Stimulated activated naive CD8-positive, alpha-beta T cell treated with anti-CD3 and anti-CD28 coated beads, Interleukin-15, amount 100 ng/mL, for 72 hours (primary cell): ENCODE measurements at regions not wholly inside any gene's neighbourhood (a gene's known extent, or its start where the extent isn't known, plus 50 kb on each side); places are given as distances from the start of the nearest gene placed in this dataset.

Experiments
- ATAC-seq: fragments of 150-1000 bp; cut with Tn5 transposase; 2 replicates; pipeline ENCODE4 v1.10.0; 2021; ENCODE audit warnings: mild to moderate bottlenecking, moderate library complexity
- DNase-seq, 2 donors: peaks; one replicate each; pipeline ENCODE4 v3.0.0; 2021 to 2022
- H3K27ac Mint-ChIP-seq, 2 donors: one replicate each; pipeline ENCODE4 v1.8.0; 2022; ENCODE audit warnings: mild to moderate bottlenecking in 2 of 2, mixed read lengths in 2 of 2, moderate library complexity in 2 of 2
- H3K27me3 Mint-ChIP-seq: one replicate; pipeline ENCODE4 v1.8.0; 2022; ENCODE audit warnings: mixed read lengths
- H3K4me1 Mint-ChIP-seq: one replicate; pipeline ENCODE4 v1.8.0; 2022; ENCODE audit warnings: mild to moderate bottlenecking, mixed read lengths
- H3K4me3 Mint-ChIP-seq, 2 donors: one replicate each; pipeline ENCODE4 v1.8.0; 2022; ENCODE audit warnings: mild to moderate bottlenecking in 2 of 2, mixed read lengths in 2 of 2, moderate library complexity in 1 of 2
- H3K9me3 Mint-ChIP-seq, 2 donors: one replicate each; pipeline ENCODE4 v1.8.0; 2022; ENCODE audit warnings: mixed read lengths in 2 of 2

GRCh38 chr13:112177450-112178288 lies 110.7 kb downstream of the SOX1 start:
- ATAC-seq (no peak), DNase-seq (no peak)
- Mint-ChIP-seq H3K4me3 (no peak overlapping the region), H3K27me3 (peaks cover 14% of the 10 kb centered on the region), H3K27ac (no peak overlapping the region), H3K4me1 (no peaks in the 10 kb centered on the region), H3K9me3 (peaks cover 10% of the 10 kb centered on the region in 2 donors)

GRCh38 chr13:112178769-112179168 lies 111.8 kb downstream of the SOX1 start:
- no peak overlapping the region for H3K4me3 Mint-ChIP-seq
- no peak for ATAC-seq
- no peak overlapping the region for H3K27ac Mint-ChIP-seq
- no peaks in the 10 kb centered on the region for H3K4me1 Mint-ChIP-seq
- peaks cover 7 to 8% of the 10 kb centered on the region in 2 donors for H3K9me3 Mint-ChIP-seq
- H3K27me3 Mint-ChIP-seq, result peaks cover 10% of the 10 kb centered on the region
- no peak for DNase-seq

- peaks cover 10% of the 10 kb centered on the region for H3K27me3 Mint-ChIP-seq
- no peak overlapping the region for H3K4me3 Mint-ChIP-seq
These were observed 112.5 kb downstream of the SOX1 start for GRCh38 chr13:112179421-112179820.

GRCh38 chr13:112179995-112180394 lies 113.0 kb downstream of the SOX1 start:
- no peak overlapping the region for H3K27ac Mint-ChIP-seq
- no peaks in the 10 kb centered on the region for H3K4me1 Mint-ChIP-seq
- DNase-seq (no peak), ATAC-seq (no peak)
- H3K4me3 Mint-ChIP-seq, result no peak overlapping the region
- H3K9me3 Mint-ChIP-seq, result no peaks in the 10 kb centered on the region
- H3K27me3 Mint-ChIP-seq, result peaks cover 10% of the 10 kb centered on the region

More at GRCh38 chr13:112179421-112179820, 112.5 kb downstream of the SOX1 start:
- DNase-seq (no peak), ATAC-seq (no peak)
- H3K27ac Mint-ChIP-seq, result no peak overlapping the region
- H3K4me1 Mint-ChIP-seq, result no peaks in the 10 kb centered on the region
- H3K9me3 Mint-ChIP-seq, result peaks cover under 1 to 1% of the 10 kb centered on the region in 2 donors

- Mint-ChIP-seq H3K4me1 (no peaks in the 10 kb centered on the region), H3K9me3 (no peaks in the 10 kb centered on the region), H3K27me3 (peaks cover 10% of the 10 kb centered on the region), H3K4me3 (no peak overlapping the region), H3K27ac (peak overlapping the region in 1 of 2 donors; percentile 90)
- ATAC-seq (no peak), DNase-seq (no peak)
These were observed 114.6 kb downstream of the SOX1 start for GRCh38 chr13:112181336-112182067.

- H3K27me3 Mint-ChIP-seq, result peaks cover 10% of the 10 kb centered on the region
These were observed 115.3 kb downstream of the SOX1 start for GRCh38 chr13:112182251-112182650.

GRCh38 chr13:112182846-112183531 lies 116.0 kb downstream of the SOX1 start:
- Mint-ChIP-seq H3K27ac (no peak overlapping the region), H3K4me1 (no peaks in the 10 kb centered on the region), H3K27me3 (peaks cover 10% of the 10 kb centered on the region), H3K4me3 (no peak overlapping the region), H3K9me3 (no peaks in the 10 kb centered on the region)
- DNase-seq (no peak), ATAC-seq (no peak)

More at GRCh38 chr13:112182251-112182650, 115.3 kb downstream of the SOX1 start:
- DNase-seq, result no peak
- ATAC-seq, result no peak
- Mint-ChIP-seq H3K4me1 (no peaks in the 10 kb centered on the region), H3K27ac (no peak overlapping the region), H3K9me3 (no peaks in the 10 kb centered on the region), H3K4me3 (no peak overlapping the region)

GRCh38 chr13:112183532-112184090 lies 116.7 kb downstream of the SOX1 start:
- ATAC-seq (no peak), DNase-seq (no peak)
- Mint-ChIP-seq H3K27ac (no peak overlapping the region), H3K4me3 (no peak overlapping the region), H3K9me3 (no peaks in the 10 kb centered on the region), H3K27me3 (peaks cover 10% of the 10 kb centered on the region), H3K4me1 (no peaks in the 10 kb centered on the region)

- H3K9me3 Mint-ChIP-seq, result no peaks in the 10 kb centered on the region
- no peak overlapping the region for H3K27ac Mint-ChIP-seq
- H3K4me3 Mint-ChIP-seq, result no peak overlapping the region
- DNase-seq, result no peak
- H3K4me1 Mint-ChIP-seq, result no peaks in the 10 kb centered on the region
- ATAC-seq, result no peak
- H3K27me3 Mint-ChIP-seq, result peaks cover 10% of the 10 kb centered on the region
These were observed 117.3 kb downstream of the SOX1 start for GRCh38 chr13:112184261-112184660.

GRCh38 chr13:112184851-112185371 lies 118.0 kb downstream of the SOX1 start:
- H3K27ac Mint-ChIP-seq, result no peak overlapping the region
- no peak overlapping the region for H3K4me3 Mint-ChIP-seq
- DNase-seq (no peak), ATAC-seq (no peak)
- no peaks in the 10 kb centered on the region for H3K9me3 Mint-ChIP-seq
- H3K27me3 Mint-ChIP-seq, result peaks cover 10% of the 10 kb centered on the region
- H3K4me1 Mint-ChIP-seq, result no peaks in the 10 kb centered on the region

- H3K9me3 Mint-ChIP-seq, result no peaks in the 10 kb centered on the region
- H3K4me3 Mint-ChIP-seq, result no peak overlapping the region
- peaks cover 10% of the 10 kb centered on the region for H3K27me3 Mint-ChIP-seq
- ATAC-seq (no peak), DNase-seq (no peak)
- no peak overlapping the region for H3K27ac Mint-ChIP-seq
- H3K4me1 Mint-ChIP-seq, result no peaks in the 10 kb centered on the region
These were observed 118.5 kb downstream of the SOX1 start for GRCh38 chr13:112185466-112185865.

- H3K9me3 Mint-ChIP-seq, result no peaks in the 10 kb centered on the region
- H3K4me3 Mint-ChIP-seq, result no peak overlapping the region
- no peak overlapping the region for H3K27ac Mint-ChIP-seq
- H3K27me3 Mint-ChIP-seq, result peaks cover 3% of the 10 kb centered on the region
- H3K4me1 Mint-ChIP-seq, result no peaks in the 10 kb centered on the region
- DNase-seq (no peak), ATAC-seq (no peak)
These were observed 119.1 kb downstream of the SOX1 start for GRCh38 chr13:112186091-112186490.

GRCh38 chr13:112187527-112188297 lies 120.8 kb downstream of the SOX1 start:
- Mint-ChIP-seq H3K27ac (no peak overlapping the region), H3K9me3 (peaks cover 0 to 6% of the 10 kb centered on the region in 2 donors), H3K4me3 (no peak overlapping the region), H3K4me1 (no peaks in the 10 kb centered on the region), H3K27me3 (no peaks in the 10 kb centered on the region)
- ATAC-seq (no peak), DNase-seq (no peak)

GRCh38 chr13:112188298-112188610 lies 121.3 kb downstream of the SOX1 start:
- H3K27ac Mint-ChIP-seq, result peak overlapping the region in 1 of 2 donors; percentile 54
- DNase-seq (no peak), ATAC-seq (no peak)
- peaks cover 0 to 11% of the 10 kb centered on the region in 2 donors for H3K9me3 Mint-ChIP-seq
- H3K4me1 Mint-ChIP-seq, result no peaks in the 10 kb centered on the region
- H3K4me3 Mint-ChIP-seq, result no peak overlapping the region
- H3K27me3 Mint-ChIP-seq, result no peaks in the 10 kb centered on the region
